ENCODE measurements at regions not wholly inside any gene's neighbourhood (a gene's known extent, or its start where the extent isn't known, plus 50 kb on each side); places are given as distances from the start of the nearest gene placed in this dataset.
A peak's percentile ranks its signal among the peaks of the same experiment; 100 is the strongest.

DNA sequence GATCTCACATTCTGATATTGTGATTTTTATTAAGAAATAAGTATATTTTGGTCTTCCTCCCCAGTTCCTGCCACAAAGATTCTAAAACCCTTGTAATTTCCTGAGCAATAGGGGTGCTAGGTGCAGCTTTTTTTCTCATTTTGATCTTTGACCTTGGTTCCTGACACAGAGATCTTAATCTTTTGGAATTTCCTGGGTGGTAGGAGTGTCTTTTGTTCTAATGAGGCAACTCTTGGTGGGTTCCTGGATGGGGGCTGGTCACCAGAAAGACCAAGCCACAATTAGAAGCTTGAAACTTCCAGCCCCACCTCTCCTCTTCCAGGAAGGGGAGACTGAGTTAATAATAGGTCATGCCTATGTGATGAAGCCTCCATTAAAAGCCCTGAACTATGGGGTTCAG is 334.6 kb downstream of the FOXO1 start:
- H3K4me1 ChIP-seq (ENCODE audit: low read depth): no peaks in the 10 kb centered on the region
- no peak overlapping the region for H3K4me3 ChIP-seq
- no peaks in the 10 kb centered on the region for H3K36me3 ChIP-seq (ENCODE audit: low read depth)
- intact Hi-C loops (cut with DNase I, micrococcal nuclease): no loop called here
- ATAC-seq (no peak), DNase-seq (no peak)
- H3K9me3 ChIP-seq: no peaks in the 10 kb centered on the region
- TF ChIP-seq, protein P1, sequence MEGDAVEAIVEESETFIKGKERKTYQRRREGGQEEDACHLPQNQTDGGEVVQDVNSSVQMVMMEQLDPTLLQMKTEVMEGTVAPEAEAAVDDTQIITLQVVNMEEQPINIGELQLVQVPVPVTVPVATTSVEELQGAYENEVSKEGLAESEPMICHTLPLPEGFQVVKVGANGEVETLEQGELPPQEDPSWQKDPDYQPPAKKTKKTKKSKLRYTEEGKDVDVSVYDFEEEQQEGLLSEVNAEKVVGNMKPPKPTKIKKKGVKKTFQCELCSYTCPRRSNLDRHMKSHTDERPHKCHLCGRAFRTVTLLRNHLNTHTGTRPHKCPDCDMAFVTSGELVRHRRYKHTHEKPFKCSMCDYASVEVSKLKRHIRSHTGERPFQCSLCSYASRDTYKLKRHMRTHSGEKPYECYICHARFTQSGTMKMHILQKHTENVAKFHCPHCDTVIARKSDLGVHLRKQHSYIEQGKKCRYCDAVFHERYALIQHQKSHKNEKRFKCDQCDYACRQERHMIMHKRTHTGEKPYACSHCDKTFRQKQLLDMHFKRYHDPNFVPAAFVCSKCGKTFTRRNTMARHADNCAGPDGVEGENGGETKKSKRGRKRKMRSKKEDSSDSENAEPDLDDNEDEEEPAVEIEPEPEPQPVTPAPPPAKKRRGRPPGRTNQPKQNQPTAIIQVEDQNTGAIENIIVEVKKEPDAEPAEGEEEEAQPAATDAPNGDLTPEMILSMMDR (IDR thresholded peaks at IDR 0.05): no peak

DNA sequence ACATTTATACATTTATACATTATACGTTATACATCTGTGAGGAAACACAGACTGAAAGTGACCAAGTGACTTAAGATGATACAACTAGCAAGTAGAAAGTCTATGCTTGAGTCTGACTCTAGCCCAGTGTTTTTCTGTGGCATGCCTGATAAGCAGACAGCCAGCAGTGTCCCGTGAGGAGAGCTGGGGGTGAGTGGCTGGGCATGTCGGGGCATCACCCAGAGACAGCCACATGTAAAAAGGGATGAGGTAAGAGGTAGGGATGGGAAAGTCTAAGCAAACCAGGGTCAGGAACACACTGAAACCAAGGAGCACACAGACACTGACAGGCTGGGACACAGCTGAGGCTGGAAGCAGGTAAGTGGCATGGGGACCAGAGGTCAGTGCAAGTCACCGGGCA is 333.2 kb downstream of the FOXO1 start:
- Histone ChIP-seq H3K9me3 (no peaks in the 10 kb centered on the region), H3K4me1 (ENCODE audit: low read depth) (no peaks in the 10 kb centered on the region), H3K36me3 (ENCODE audit: low read depth) (no peaks in the 10 kb centered on the region), H3K4me3 (no peak overlapping the region)
- DNase-seq (no peak), ATAC-seq (no peak)
- intact Hi-C loops (cut with DNase I, micrococcal nuclease): no loop called here
- TF ChIP-seq, protein P1 (IDR thresholded peaks at IDR 0.05): no peak

DNA sequence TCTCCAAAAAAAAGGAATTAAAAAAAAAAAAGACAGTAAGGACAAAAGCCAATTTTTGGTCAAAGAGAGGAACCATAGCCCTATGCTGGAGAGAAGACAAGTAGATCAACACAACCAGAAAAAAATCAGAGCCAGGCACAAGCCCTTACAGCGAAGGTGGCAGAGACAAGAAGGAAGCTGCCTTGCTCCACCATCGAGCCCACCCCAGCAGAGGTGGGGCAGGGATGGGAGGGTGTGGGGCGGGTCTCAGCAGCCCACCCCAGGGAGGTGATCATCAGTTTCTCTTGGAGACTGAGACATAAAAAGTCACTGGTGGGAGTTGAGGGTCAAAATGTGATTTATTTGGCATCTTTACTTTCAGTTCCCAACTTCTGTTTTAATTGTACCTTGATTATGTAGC is 332.4 kb downstream of the FOXO1 start:
- Histone ChIP-seq H3K4me3 (no peak overlapping the region), H3K9me3 (no peaks in the 10 kb centered on the region), H3K4me1 (ENCODE audit: low read depth) (no peaks in the 10 kb centered on the region), H3K36me3 (ENCODE audit: low read depth) (no peaks in the 10 kb centered on the region)
- ATAC-seq: no peak
- intact Hi-C loops (cut with DNase I, micrococcal nuclease): no loop called here
- TF ChIP-seq, protein P1 (IDR thresholded peaks at IDR 0.05): no peak
- no peak for DNase-seq

DNA sequence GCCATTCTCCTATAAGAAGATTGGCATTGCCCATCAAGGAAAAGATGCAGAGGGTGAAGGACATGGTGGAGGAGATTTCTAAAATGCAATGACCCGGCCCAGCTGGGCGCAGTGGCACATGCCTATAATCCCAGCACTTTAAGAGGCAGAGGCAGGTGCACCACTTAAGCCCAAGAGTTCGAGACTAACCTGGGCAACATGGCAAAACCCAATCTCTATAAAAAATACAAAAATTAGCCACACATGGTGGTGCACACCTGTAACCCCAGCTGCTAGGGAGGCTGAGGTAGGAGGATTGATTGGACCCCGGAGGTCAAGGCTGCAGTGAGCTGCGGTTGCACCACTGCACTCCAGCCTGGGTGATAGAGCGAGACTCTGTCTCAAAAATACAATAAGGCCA is 331.8 kb downstream of the FOXO1 start:
- intact Hi-C loops (cut with DNase I, micrococcal nuclease): no loop called here
- ATAC-seq: no peak
- no peak for DNase-seq
- no peak overlapping the region for H3K4me3 ChIP-seq
- H3K4me1 ChIP-seq (ENCODE audit: low read depth): no peaks in the 10 kb centered on the region
- H3K36me3 ChIP-seq (ENCODE audit: low read depth): no peaks in the 10 kb centered on the region
- TF ChIP-seq, protein P1 (IDR thresholded peaks at IDR 0.05): no peak
- no peaks in the 10 kb centered on the region for H3K9me3 ChIP-seq

DNA sequence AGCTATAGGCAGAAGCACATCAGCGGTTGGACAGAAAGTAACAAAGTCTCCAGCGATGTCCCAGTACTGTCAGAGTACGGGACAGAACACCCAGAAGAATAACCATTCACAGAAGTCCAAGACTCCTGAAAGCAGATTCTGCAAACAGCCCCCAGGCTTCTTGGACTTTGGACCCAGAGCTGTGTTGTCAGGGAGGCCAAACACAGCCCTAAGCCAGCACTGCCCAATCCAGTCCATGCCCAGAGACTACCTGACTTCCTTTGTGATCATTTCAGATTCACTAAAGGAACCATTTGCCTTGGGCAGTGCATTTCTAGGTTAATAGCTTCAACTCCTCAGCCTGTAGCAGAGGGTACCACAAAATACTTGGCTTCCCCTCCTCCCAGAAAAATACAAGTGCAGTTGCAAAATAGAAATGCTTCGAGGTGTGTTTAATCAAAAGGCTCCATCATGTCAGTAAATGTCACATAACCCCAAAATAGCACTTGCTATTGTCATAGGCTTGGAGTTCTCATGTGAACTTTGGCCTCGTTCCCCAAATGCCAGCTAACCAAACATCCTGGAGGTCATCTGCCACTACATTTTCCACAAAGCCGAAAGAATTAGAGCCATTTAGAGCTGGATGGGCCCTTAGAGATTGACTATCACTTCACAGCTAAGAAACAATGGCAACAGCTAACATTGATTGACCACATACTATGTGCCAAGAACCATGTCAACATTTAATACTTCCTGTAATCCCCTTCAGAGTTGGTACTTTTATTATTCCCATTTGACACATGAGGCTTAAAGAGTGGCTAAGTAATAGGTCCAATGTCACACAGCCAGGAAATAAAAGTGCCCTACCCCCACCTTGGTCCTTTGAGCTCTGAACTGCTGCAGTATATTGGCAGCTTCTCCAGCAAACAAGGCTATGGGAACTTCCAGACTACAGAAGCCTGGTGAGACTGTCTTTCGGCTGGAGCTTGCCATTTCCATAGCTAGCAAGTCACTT is 329.9 kb downstream of the FOXO1 start:
- Histone ChIP-seq H3K36me3 (ENCODE audit: low read depth) (no peaks in the 10 kb centered on the region), H3K9me3 (no peaks in the 10 kb centered on the region), H3K4me1 (ENCODE audit: low read depth) (no peaks in the 10 kb centered on the region), H3K4me3 (no peak overlapping the region)
- intact Hi-C loops (cut with DNase I, micrococcal nuclease): no loop called here
- TF ChIP-seq, protein P1 (IDR thresholded peaks at IDR 0.05): no peak
- DNase-seq: no peak
- peak; percentile 62 for ATAC-seq

Measured in mucosa of descending colon (tissue), 3 donors.